Activated naive CD4-positive, alpha-beta T cell treated with anti-CD3 and anti-CD28 coated beads, Interleukin-2, amount 50 U/mL, for 24 hours (primary cell): ENCODE measurements at regions not wholly inside any gene's neighbourhood (a gene's known extent, or its start where the extent isn't known, plus 50 kb on each side); places are given as distances from the start of the nearest gene placed in this dataset.

Experiments used
- H3K27ac Mint-ChIP-seq: one replicate; pipeline ENCODE4 v1.8.0; 2021; ENCODE audit warnings: mild to moderate bottlenecking, mixed read lengths
- H3K27me3 Mint-ChIP-seq: one replicate; pipeline ENCODE4 v1.8.0; 2021; ENCODE audit warnings: mixed read lengths
- H3K36me3 Mint-ChIP-seq: one replicate; pipeline ENCODE4 v1.8.0; 2021; ENCODE audit warnings: mixed read lengths
- H3K4me1 Mint-ChIP-seq: one replicate; pipeline ENCODE4 v1.8.0; 2021; ENCODE audit warnings: mixed read lengths
- H3K4me3 Mint-ChIP-seq: one replicate; pipeline ENCODE4 v1.8.0; 2021; ENCODE audit warnings: mild to moderate bottlenecking, mixed read lengths
- H3K9me3 Mint-ChIP-seq: one replicate; pipeline ENCODE4 v1.8.0; 2021; ENCODE audit warnings: mixed read lengths

GRCh38 chr10:60649485-60650377 is 128.5 kb upstream of the CDK1 start:
- Mint-ChIP-seq H3K4me3 (no peak overlapping the region), H3K27ac (peak overlapping the region; percentile 73), H3K27me3 (no peaks in the 10 kb centered on the region), H3K9me3 (no peaks in the 10 kb centered on the region), H3K4me1 (peaks cover 38% of the 10 kb centered on the region), H3K36me3 (no peaks in the 10 kb centered on the region)

GRCh38 chr10:60648761-60649160 is 129.5 kb upstream of the CDK1 start:
- Mint-ChIP-seq H3K9me3 (no peaks in the 10 kb centered on the region), H3K27me3 (no peaks in the 10 kb centered on the region), H3K4me1 (peaks cover 42% of the 10 kb centered on the region), H3K36me3 (no peaks in the 10 kb centered on the region), H3K4me3 (no peak overlapping the region), H3K27ac (peak overlapping the region; percentile 69)

- Mint-ChIP-seq H3K27ac (no peak overlapping the region), H3K4me1 (peaks cover 37% of the 10 kb centered on the region), H3K27me3 (no peaks in the 10 kb centered on the region), H3K4me3 (no peak overlapping the region), H3K36me3 (peaks cover 2% of the 10 kb centered on the region), H3K9me3 (no peaks in the 10 kb centered on the region)
Observed at GRCh38 chr10:60646966-60647796, 131.1 kb upstream of the CDK1 start.

GRCh38 chr10:60645980-60646379 is 132.3 kb upstream of the CDK1 start:
- Mint-ChIP-seq H3K36me3 (peaks cover 2% of the 10 kb centered on the region), H3K4me3 (no peak overlapping the region), H3K9me3 (no peaks in the 10 kb centered on the region), H3K27me3 (no peaks in the 10 kb centered on the region), H3K4me1 (peaks cover 35% of the 10 kb centered on the region), H3K27ac (peak overlapping the region; percentile 42)

GRCh38 chr10:60644436-60645130 is 133.7 kb upstream of the CDK1 start:
- peaks cover 30% of the 10 kb centered on the region for H3K4me1 Mint-ChIP-seq
- no peaks in the 10 kb centered on the region for H3K27me3 Mint-ChIP-seq
- no peak overlapping the region for H3K4me3 Mint-ChIP-seq
- no peaks in the 10 kb centered on the region for H3K9me3 Mint-ChIP-seq
- peaks cover 5% of the 10 kb centered on the region for H3K36me3 Mint-ChIP-seq
- no peak overlapping the region for H3K27ac Mint-ChIP-seq

DNA sequence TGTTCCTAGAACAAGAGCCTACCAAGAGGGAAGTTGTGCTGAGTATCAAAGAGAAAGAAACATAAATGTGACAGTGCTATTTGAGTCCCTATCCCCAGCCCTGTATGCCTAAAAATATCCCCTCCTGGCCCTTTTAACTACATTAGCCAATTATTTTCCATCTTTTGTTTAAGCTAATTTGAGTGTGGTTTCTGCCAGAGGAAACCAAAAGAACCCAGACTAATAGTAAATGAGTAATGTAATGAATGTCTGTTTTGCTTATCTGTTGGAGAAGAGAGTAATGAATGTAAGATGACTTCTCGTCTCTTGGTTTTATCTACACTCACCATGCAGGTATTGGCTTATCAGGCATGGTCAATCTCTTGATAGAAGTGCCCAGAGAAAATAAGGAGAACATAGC is 134.4 kb upstream of the CDK1 start:
- no peaks in the 10 kb centered on the region for H3K9me3 Mint-ChIP-seq
- H3K4me1 Mint-ChIP-seq: peaks cover 25% of the 10 kb centered on the region
- H3K36me3 Mint-ChIP-seq: peaks cover 6% of the 10 kb centered on the region
- H3K27ac Mint-ChIP-seq: no peak overlapping the region
- no peak overlapping the region for H3K4me3 Mint-ChIP-seq
- H3K27me3 Mint-ChIP-seq: no peaks in the 10 kb centered on the region

DNA sequence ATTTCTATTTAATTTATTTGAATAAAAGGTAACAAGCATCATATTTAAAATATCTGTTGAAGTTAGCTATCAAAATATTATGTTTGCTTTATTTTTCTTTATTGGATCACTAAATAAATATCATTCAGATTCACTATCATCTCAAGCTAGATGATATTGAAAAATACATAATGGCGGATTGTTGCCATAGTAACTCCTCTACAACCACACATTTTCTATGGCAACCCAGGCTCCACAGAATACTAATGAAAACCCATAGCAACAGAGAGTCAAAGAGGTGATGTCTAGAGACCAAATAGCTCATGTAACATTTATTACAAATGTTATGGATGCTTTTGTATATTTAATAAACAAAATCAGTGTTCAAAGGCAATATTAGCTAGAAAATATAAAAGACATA is 148.9 kb upstream of the CDK1 start:
- no peaks in the 10 kb centered on the region for H3K9me3 Mint-ChIP-seq

GRCh38 chr10:60627778-60628748 is 150.2 kb upstream of the CDK1 start:
- peaks cover 16% of the 10 kb centered on the region for H3K4me1 Mint-ChIP-seq

More for the DNA sequence above, 148.9 kb upstream of the CDK1 start:
- H3K36me3 Mint-ChIP-seq: peaks cover 8% of the 10 kb centered on the region
- H3K27me3 Mint-ChIP-seq: no peaks in the 10 kb centered on the region
- H3K27ac Mint-ChIP-seq: no peak overlapping the region
- peaks cover 25% of the 10 kb centered on the region for H3K4me1 Mint-ChIP-seq
- H3K4me3 Mint-ChIP-seq: no peak overlapping the region

DNA sequence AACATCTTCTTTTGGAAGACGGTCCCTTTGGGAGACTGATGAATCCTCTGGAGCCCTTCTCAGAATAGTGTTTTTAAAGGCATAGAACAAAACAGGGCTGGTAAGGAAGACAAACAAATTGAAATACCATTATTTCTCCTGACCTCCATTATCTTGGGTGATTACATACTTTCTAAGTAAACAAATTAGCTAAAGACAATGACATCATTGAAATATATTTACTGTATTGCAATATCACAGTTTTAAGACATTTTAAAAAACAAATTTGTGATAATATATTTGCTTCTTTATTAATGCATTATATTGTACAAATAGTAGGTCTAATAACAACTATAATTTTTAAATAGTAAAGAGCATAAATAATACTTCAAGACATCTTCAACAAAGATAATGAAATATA is 152.2 kb upstream of the CDK1 start:
- H3K27me3 Mint-ChIP-seq: no peaks in the 10 kb centered on the region
- no peak overlapping the region for H3K4me3 Mint-ChIP-seq

More at GRCh38 chr10:60627778-60628748, 150.2 kb upstream of the CDK1 start:
- Mint-ChIP-seq H3K9me3 (no peaks in the 10 kb centered on the region), H3K27ac (no peak overlapping the region), H3K27me3 (no peaks in the 10 kb centered on the region), H3K4me3 (no peak overlapping the region), H3K36me3 (peaks cover 5% of the 10 kb centered on the region)

DNA sequence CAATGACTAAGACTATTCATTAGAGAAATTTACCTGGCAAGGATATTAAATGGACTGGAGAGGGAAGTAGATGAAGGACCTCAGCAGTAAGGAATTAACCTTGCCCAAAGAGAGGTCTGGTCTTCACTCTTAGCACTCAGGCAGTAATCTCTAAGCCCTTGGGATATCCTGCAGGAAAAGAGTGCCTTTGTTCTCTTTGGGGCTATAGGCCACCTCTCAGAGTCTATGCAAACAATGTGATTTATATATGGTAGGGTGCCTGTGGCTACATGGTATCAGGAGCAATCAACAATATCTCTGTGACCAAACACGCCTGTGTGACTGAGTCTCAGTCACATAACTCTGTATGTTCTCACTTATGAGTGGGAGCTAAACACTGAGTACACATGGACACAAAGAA is 154.7 kb upstream of the CDK1 start:
- no peaks in the 10 kb centered on the region for H3K9me3 Mint-ChIP-seq
- H3K27me3 Mint-ChIP-seq: no peaks in the 10 kb centered on the region
- no peak overlapping the region for H3K27ac Mint-ChIP-seq
- no peak overlapping the region for H3K4me3 Mint-ChIP-seq
- peaks cover 18% of the 10 kb centered on the region for H3K4me1 Mint-ChIP-seq
- H3K36me3 Mint-ChIP-seq: peaks cover 5% of the 10 kb centered on the region

More for the DNA sequence above, 152.2 kb upstream of the CDK1 start:
- Mint-ChIP-seq H3K4me1 (peaks cover 17% of the 10 kb centered on the region), H3K36me3 (peaks cover 5% of the 10 kb centered on the region), H3K27ac (no peak overlapping the region), H3K9me3 (no peaks in the 10 kb centered on the region)

DNA sequence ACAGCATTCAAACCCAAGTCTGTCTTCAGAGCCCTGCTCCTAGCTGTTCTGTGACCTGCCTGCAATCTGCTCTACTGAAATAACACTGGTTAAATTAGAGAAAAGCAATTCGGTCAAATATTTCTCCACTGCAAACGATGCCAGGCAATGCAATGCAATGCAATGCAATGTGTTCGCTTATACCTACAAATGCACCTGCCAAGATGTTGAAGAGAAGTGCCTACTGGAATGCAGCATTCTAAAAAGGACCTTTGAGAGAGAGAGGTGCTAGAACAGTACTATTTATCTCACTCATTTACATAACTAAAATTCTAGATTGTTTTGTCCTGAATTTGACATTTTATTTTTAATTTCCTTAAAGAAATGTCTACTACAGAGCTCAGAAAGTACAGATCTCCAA is 157.3 kb upstream of the CDK1 start:
- peaks cover 25% of the 10 kb centered on the region for H3K4me1 Mint-ChIP-seq
- no peaks in the 10 kb centered on the region for H3K27me3 Mint-ChIP-seq
- peaks cover 1% of the 10 kb centered on the region for H3K36me3 Mint-ChIP-seq
- no peak overlapping the region for H3K27ac Mint-ChIP-seq
- no peaks in the 10 kb centered on the region for H3K9me3 Mint-ChIP-seq
- no peak overlapping the region for H3K4me3 Mint-ChIP-seq

GRCh38 chr10:60618861-60619260 is 159.4 kb upstream of the CDK1 start:
- Mint-ChIP-seq H3K9me3 (no peaks in the 10 kb centered on the region), H3K4me3 (no peak overlapping the region), H3K36me3 (peaks cover 3% of the 10 kb centered on the region), H3K27me3 (no peaks in the 10 kb centered on the region), H3K27ac (no peak overlapping the region), H3K4me1 (peaks cover 21% of the 10 kb centered on the region)

DNA sequence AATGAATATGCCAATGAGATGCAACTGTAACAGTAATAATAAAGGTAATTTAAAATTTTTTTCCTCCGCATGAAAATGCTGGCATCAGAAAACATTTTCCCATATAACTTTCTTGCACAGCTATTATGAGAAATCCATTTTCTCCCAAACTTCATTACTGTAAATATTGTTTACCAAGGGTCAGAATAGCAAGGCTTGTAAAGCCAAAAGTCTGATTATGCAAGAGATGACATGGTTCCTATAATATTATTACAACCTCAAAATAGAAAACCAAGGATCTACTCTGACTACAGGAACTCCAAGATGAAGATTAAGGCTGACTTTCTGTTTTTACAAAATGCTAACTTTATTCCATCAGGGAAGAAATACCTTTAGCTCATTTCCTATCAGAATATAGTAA is 162.7 kb upstream of the CDK1 start:
- H3K4me3 Mint-ChIP-seq: no peak overlapping the region
- H3K27ac Mint-ChIP-seq: no peak overlapping the region
- no peaks in the 10 kb centered on the region for H3K27me3 Mint-ChIP-seq
- peaks cover 8% of the 10 kb centered on the region for H3K36me3 Mint-ChIP-seq
- H3K4me1 Mint-ChIP-seq: peaks cover 31% of the 10 kb centered on the region
- H3K9me3 Mint-ChIP-seq: no peaks in the 10 kb centered on the region

DNA sequence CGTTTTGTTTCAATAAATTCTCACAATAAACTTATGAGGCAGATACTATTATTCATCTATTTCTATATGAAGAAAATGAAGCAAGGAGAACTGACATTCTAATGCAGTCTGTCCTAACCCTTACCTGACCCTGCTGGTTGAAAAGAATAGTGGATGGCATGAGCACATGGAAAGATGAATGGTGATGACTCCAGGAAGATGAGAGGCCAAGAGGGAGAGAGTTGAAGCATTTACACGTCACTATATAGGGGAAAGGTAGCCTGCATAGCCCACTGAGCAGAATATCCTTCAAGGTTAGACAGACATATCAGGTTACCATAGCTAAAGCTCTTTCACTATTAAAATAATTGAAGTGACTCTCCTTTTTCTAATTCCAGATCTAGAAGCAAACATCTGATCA is 163.9 kb upstream of the CDK1 start:
- Mint-ChIP-seq H3K36me3 (peaks cover 8% of the 10 kb centered on the region), H3K4me1 (peaks cover 31% of the 10 kb centered on the region), H3K4me3 (no peak overlapping the region), H3K27ac (no peak overlapping the region), H3K27me3 (no peaks in the 10 kb centered on the region), H3K9me3 (no peaks in the 10 kb centered on the region)

DNA sequence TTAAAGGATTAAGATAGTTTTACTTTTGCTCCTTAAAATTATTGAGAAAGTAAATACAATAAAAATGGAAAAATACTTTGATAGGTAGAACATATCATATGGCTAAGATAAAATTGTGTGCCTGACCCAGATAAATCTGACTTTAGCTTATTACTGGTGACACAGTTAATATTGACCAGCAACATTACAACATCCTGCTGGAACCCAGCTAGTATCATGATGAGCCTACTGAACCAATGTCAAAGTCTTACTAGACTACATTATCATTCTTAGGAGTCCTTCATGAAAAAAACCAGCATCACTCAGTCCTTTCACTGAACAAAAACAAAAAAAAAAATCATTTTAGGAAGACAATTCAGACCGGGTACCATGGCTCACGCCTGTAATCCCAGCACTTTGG is 164.8 kb upstream of the CDK1 start:
- no peak overlapping the region for H3K4me3 Mint-ChIP-seq
- no peak overlapping the region for H3K27ac Mint-ChIP-seq
- H3K9me3 Mint-ChIP-seq: no peaks in the 10 kb centered on the region
- H3K4me1 Mint-ChIP-seq: peaks cover 23% of the 10 kb centered on the region
- H3K27me3 Mint-ChIP-seq: no peaks in the 10 kb centered on the region
- H3K36me3 Mint-ChIP-seq: peaks cover 8% of the 10 kb centered on the region
